Suprapubic skin (tissue), 3 donors: ENCODE measurements at regions not wholly inside any gene's neighbourhood (a gene's known extent, or its start where the extent isn't known, plus 50 kb on each side); places are given as distances from the start of the nearest gene placed in this dataset.

Source experiments
- POLR2A ChIP-seq, 2 donors: fragments of 450-650 bp; IDR thresholded peaks; one replicate each; pipeline ENCODE4 v1.6.1; 2017; ENCODE audit warnings: antibody characterized with exemption in 2 of 2, mild to moderate bottlenecking in 2 of 2, moderate library complexity in 2 of 2
- TF ChIP-seq, protein P1 (sequence below), 2 donors: fragments of 200-600 bp in 1 of 2; fragments of 450-650 bp in 1 of 2; sonication (generic) in 1 of 2; IDR thresholded peaks; one replicate each; pipeline ENCODE4 v1.5.1; 2016 to 2019; ENCODE audit warnings: antibody characterized with exemption in 2 of 2, mild to moderate bottlenecking in 1 of 2, moderate library complexity in 1 of 2

DNA sequence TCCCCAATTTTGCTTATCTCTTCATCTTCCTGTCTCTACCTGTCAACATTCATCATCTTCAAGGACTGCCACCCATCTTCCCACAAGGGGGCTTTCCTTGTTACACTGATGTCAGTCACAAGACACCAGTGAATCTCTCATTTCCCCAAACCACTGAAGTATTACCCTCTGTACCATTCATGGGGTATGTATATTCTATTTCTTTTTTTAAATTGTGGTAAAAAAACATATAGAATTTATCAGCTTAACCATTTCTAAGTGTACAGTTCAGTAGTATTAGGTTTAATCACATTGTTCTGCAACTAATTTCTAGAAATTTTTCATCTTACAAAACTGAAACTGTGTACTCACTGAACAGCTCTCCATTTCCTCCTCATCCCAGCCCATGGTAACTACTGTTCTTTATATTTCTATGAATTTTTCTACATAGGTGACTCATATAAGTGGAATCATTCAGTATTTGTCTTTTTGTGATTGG, 98.6 kb downstream of the LARP7 start:
- TF ChIP-seq POLR2A (IDR thresholded peaks at IDR 0.05) = no peak
- TF ChIP-seq, protein P1, sequence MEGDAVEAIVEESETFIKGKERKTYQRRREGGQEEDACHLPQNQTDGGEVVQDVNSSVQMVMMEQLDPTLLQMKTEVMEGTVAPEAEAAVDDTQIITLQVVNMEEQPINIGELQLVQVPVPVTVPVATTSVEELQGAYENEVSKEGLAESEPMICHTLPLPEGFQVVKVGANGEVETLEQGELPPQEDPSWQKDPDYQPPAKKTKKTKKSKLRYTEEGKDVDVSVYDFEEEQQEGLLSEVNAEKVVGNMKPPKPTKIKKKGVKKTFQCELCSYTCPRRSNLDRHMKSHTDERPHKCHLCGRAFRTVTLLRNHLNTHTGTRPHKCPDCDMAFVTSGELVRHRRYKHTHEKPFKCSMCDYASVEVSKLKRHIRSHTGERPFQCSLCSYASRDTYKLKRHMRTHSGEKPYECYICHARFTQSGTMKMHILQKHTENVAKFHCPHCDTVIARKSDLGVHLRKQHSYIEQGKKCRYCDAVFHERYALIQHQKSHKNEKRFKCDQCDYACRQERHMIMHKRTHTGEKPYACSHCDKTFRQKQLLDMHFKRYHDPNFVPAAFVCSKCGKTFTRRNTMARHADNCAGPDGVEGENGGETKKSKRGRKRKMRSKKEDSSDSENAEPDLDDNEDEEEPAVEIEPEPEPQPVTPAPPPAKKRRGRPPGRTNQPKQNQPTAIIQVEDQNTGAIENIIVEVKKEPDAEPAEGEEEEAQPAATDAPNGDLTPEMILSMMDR (IDR thresholded peaks at IDR 0.05) = no peak
